ENCODE measurements at regions not wholly inside any gene's neighbourhood (a gene's known extent, or its start where the extent isn't known, plus 50 kb on each side); places are given as distances from the start of the nearest gene placed in this dataset.

DNA sequence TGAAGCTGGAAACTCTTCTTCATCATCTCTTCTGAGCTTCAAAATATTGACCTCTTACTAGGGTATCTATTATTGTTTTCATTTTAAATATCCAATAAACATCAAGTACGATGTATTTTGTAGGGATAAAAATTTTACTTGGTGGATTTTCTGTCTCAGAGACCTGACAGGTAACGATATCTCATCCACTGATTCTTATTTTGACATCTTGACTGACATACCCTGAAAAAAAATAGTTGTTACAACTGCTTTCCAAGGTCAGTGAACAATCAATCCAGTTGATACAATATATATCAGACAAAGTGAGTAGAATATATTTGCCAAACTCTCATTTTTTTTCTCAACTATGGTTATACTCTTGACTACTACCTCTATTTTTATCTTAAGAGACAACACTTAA, 963.7 kb upstream of the CDH2 start (continued):
- TF ChIP-seq, protein P1, sequence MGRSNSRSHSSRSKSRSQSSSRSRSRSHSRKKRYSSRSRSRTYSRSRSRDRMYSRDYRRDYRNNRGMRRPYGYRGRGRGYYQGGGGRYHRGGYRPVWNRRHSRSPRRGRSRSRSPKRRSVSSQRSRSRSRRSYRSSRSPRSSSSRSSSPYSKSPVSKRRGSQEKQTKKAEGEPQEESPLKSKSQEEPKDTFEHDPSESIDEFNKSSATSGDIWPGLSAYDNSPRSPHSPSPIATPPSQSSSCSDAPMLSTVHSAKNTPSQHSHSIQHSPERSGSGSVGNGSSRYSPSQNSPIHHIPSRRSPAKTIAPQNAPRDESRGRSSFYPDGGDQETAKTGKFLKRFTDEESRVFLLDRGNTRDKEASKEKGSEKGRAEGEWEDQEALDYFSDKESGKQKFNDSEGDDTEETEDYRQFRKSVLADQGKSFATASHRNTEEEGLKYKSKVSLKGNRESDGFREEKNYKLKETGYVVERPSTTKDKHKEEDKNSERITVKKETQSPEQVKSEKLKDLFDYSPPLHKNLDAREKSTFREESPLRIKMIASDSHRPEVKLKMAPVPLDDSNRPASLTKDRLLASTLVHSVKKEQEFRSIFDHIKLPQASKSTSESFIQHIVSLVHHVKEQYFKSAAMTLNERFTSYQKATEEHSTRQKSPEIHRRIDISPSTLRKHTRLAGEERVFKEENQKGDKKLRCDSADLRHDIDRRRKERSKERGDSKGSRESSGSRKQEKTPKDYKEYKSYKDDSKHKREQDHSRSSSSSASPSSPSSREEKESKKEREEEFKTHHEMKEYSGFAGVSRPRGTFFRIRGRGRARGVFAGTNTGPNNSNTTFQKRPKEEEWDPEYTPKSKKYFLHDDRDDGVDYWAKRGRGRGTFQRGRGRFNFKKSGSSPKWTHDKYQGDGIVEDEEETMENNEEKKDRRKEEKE (IDR thresholded peaks at IDR 0.05), result no peak

DNA sequence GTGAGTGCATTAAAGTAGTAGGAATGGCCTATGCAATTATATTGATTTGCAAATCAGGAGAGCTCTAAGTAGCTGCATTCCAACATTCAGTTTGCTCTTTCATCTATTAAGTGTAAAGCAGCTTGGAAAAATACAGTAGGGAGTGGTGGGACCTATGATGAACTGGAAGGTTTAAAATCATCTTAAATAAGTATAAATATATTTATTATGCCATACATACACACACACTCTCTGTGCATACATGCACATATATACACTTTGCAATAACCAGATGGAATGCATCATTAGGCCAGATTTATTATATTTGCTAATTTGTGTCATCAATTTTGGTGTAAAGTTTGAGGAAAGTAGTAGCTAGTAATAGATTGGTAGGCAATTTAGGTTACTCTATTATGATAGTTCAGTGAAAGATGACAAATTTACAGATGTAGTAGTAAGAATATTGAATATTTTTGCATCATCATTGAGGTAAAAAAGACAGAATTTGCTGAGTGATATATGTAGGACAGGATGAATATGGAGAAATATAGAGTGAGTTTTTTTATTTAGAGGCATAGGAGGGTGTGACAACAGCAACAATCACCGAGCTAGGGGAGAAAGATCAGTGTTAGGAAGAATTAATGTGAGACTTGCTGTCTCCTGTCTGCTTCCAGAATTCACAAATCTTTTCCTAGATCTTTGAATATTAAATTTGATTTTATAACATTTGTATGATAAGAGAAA, 961.0 kb upstream of the CDH2 start:
- WGBS (ENCODE audit: insufficient coverage, insufficient replicate concordance, low lambda C conversion rate, missing lambda C conversion rate), result 29% methylated on average over 1 of the region's 1 CpG
- H3K9me3 ChIP-seq (replicated peaks; ENCODE audit: control insufficient read depth, insufficient read depth, low read length), result no peaks in the 10 kb centered on the region
- no peaks in the 10 kb centered on the region for H3K36me3 ChIP-seq (ENCODE audit: control insufficient read depth in 2 of 2, insufficient read depth in 2 of 2, low read length in 1 of 2)
- no peaks in the 10 kb centered on the region for H3K79me2 ChIP-seq (ENCODE audit: control insufficient read depth, insufficient read depth, low read length)
- in situ Hi-C loops (cut with MboI), result no loop called here
- H3K27ac ChIP-seq (ENCODE audit: control insufficient read depth, insufficient read depth), result no peak overlapping the region
- ATAC-seq, result no peak
- no peak overlapping the region for H3K4me2 ChIP-seq (ENCODE audit: control insufficient read depth, insufficient read depth)
- no peak for FAIRE-seq
- POLR2A ChIA-PET, result no interaction called here
- no peak overlapping the region for H3K4me3 ChIP-seq
- H3K9ac ChIP-seq (ENCODE audit: control insufficient read depth, insufficient read depth, low read length), result no peak overlapping the region
- CTCF ChIA-PET, result no interaction called here
- H2AFZ ChIP-seq (ENCODE audit: control insufficient read depth, low read depth, low read length), result no peak overlapping the region
- intact Hi-C loops (cut with micrococcal nuclease; ENCODE audit: unreplicated experiment), result loop anchor here (5.0 kb wide), 1 partner anchor 51 kb away; no protein-coding TSS in a partner anchor
- DNase-seq (ENCODE audit: low read depth, low spot score), result no peak
- SMC1A ChIA-PET (ENCODE audit: uncharacterized antibody, unreplicated experiment), result no interaction called here
- no peaks in the 10 kb centered on the region for H3K27me3 ChIP-seq (replicated peaks in 1 of 2; ENCODE audit: control insufficient read depth in 2 of 2, insufficient read depth in 2 of 2, low read length in 1 of 2)
- H3K4me1 ChIP-seq (ENCODE audit: control insufficient read depth, insufficient read depth, low read length), result no peaks in the 10 kb centered on the region
- TF ChIP-seq POLR2AphosphoS2 (IDR thresholded peaks at IDR 0.05; ENCODE audit: low read depth, low read length) (no peak), DPF2 (IDR thresholded peaks at IDR 0.05) (no peak), RCOR1 (conservative IDR thresholded peaks at IDR 0.05; ENCODE audit: low read depth, low read length) (no peak), ATF2 (IDR thresholded peaks at IDR 0.05; ENCODE audit: low read length) (no peak), ZZZ3 (IDR thresholded peaks at IDR 0.05; ENCODE audit: control insufficient read depth, insufficient read length, low read depth) (no peak), CHD4 (IDR thresholded peaks at IDR 0.05) (no peak), SP1 (IDR thresholded peaks at IDR 0.05; ENCODE audit: low read depth, low read length) (no peak), EED (IDR thresholded peaks at IDR 0.05; ENCODE audit: low read depth) (no peak), FOS (IDR thresholded peaks at IDR 0.05; ENCODE audit: borderline replicate concordance, extremely low read depth, insufficient read length) (no peak), RB1 (IDR thresholded peaks at IDR 0.05; ENCODE audit: borderline replicate concordance) (no peak), RFX5 (IDR thresholded peaks at IDR 0.05; ENCODE audit: low read depth, low read length) (no peak), ZBED1 (IDR thresholded peaks at IDR 0.05; ENCODE audit: borderline replicate concordance) (no peak)
- TF ChIP-seq, protein P2, sequence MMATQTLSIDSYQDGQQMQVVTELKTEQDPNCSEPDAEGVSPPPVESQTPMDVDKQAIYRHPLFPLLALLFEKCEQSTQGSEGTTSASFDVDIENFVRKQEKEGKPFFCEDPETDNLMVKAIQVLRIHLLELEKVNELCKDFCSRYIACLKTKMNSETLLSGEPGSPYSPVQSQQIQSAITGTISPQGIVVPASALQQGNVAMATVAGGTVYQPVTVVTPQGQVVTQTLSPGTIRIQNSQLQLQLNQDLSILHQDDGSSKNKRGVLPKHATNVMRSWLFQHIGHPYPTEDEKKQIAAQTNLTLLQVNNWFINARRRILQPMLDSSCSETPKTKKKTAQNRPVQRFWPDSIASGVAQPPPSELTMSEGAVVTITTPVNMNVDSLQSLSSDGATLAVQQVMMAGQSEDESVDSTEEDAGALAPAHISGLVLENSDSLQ (IDR thresholded peaks at IDR 0.05), result no peak
- no TSS peak for BruUV-seq (replicated peaks)
- no peaks in the 10 kb centered on the region for H4K20me1 ChIP-seq (ENCODE audit: control insufficient read depth, insufficient read depth)
- RAD21 ChIA-PET (ENCODE audit: unreplicated experiment), result no interaction called here
